Upper lobe of left lung (tissue), 4 donors: ENCODE measurements at regions not wholly inside any gene's neighbourhood (a gene's known extent, or its start where the extent isn't known, plus 50 kb on each side); places are given as distances from the start of the nearest gene placed in this dataset.

Experiments used
- EP300 ChIP-seq, 4 donors: sonication (generic); formaldehyde crosslinking; IDR thresholded peaks; one replicate each; pipeline ENCODE4 v1.5.1; 2017; ENCODE audit warnings: antibody characterized with exemption in 4 of 4, control low read depth in 2 of 4
- POLR2A ChIP-seq, 4 donors: fragments of 450-650 bp; IDR thresholded peaks; one replicate each; pipeline ENCODE4 v1.5.1; 2016 to 2017; ENCODE audit warnings: antibody characterized with exemption in 4 of 4, mild to moderate bottlenecking in 2 of 4
- POLR2AphosphoS5 ChIP-seq, 2 donors: sonication (generic); formaldehyde crosslinking; IDR thresholded peaks; one replicate each; pipeline ENCODE4 v1.5.1; 2017; ENCODE audit warnings: antibody characterized with exemption in 2 of 2
- TF ChIP-seq, protein P1 (sequence below), 6 experiments: fragments of 450-650 bp in 4 of 6; fragments of 200-600 bp in 2 of 6; sonication (generic) in 2 of 6; IDR thresholded peaks; one replicate each; pipeline ENCODE4 v1.5.1; 2016 to 2019; ENCODE audit warnings: antibody characterized with exemption in 6 of 6

DNA sequence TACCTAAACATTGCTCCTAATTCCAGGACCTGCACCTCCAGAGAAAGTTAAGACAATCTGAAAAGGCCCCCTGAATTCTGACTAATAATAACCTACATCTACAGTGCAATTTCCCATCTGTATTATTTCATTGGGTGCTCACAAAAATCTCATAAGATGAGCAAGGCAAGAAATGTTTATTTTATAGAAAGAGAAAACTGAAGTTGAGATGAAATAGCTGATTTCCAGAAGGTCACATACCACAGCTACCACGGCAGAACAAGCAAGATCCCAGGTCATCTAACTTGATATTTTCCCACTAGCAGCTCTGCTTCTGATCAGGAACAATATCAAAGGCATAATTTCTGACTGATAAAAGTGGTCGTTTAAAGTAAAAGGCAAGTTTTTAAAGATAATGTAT is 105.8 kb upstream of the COL5A2 start:
- TF ChIP-seq, protein P1, sequence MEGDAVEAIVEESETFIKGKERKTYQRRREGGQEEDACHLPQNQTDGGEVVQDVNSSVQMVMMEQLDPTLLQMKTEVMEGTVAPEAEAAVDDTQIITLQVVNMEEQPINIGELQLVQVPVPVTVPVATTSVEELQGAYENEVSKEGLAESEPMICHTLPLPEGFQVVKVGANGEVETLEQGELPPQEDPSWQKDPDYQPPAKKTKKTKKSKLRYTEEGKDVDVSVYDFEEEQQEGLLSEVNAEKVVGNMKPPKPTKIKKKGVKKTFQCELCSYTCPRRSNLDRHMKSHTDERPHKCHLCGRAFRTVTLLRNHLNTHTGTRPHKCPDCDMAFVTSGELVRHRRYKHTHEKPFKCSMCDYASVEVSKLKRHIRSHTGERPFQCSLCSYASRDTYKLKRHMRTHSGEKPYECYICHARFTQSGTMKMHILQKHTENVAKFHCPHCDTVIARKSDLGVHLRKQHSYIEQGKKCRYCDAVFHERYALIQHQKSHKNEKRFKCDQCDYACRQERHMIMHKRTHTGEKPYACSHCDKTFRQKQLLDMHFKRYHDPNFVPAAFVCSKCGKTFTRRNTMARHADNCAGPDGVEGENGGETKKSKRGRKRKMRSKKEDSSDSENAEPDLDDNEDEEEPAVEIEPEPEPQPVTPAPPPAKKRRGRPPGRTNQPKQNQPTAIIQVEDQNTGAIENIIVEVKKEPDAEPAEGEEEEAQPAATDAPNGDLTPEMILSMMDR (IDR thresholded peaks at IDR 0.05), result no peak
- no peak for TF ChIP-seq POLR2A (IDR thresholded peaks at IDR 0.05)
- no peak for TF ChIP-seq POLR2AphosphoS5 (IDR thresholded peaks at IDR 0.05)
- TF ChIP-seq EP300 (IDR thresholded peaks at IDR 0.05), result no peak
